Testis (tissue), 2 donors: ENCODE measurements at regions not wholly inside any gene's neighbourhood (a gene's known extent, or its start where the extent isn't known, plus 50 kb on each side); places are given as distances from the start of the nearest gene placed in this dataset.

Experiments used
- DNase-seq: peaks from one replicate; pipeline ENCODE4 v3.0.0-alpha.2; 2019
- H3K27ac ChIP-seq, 2 donors: fragments of 200-600 bp; sonication (generic); one replicate each; pipeline ENCODE4 v1.5.1; 2019
- H3K27me3 ChIP-seq: fragments of 200-600 bp; sonication (generic); one replicate; pipeline ENCODE4 v1.5.1; 2019
- H3K36me3 ChIP-seq: fragments of 200-600 bp; sonication (generic); one replicate; pipeline ENCODE4 v1.5.1; 2017; ENCODE audit warnings: low read depth; ENCODE audit errors: missing control alignments
- H3K4me1 ChIP-seq: fragments of 200-600 bp; sonication (generic); one replicate; pipeline ENCODE4 v1.5.1; 2019
- H3K4me3 ChIP-seq, 2 donors: fragments of 200-600 bp; sonication (generic); one replicate each; pipeline ENCODE4 v1.5.1; 2017 to 2019
- H3K9me3 ChIP-seq: fragments of 200-600 bp; sonication (generic); one replicate; pipeline ENCODE4 v1.5.1; 2017
- POLR2A ChIP-seq: fragments of 450-650 bp; IDR thresholded peaks from one replicate; pipeline ENCODE4 v1.6.1; 2017; ENCODE audit warnings: antibody characterized with exemption, mild to moderate bottlenecking, moderate library complexity
- WGBS, 2 donors: methylation state at CpG; one replicate each; pipeline ENCODE4 v1.1.5; 2018; 5-methylcytosine and 5-hydroxymethylcytosine counted together
- intact Hi-C: fragments of 100-400 bp; cut with DNase I; formaldehyde crosslinking; loops from one replicate; pipeline ENCODE4 v1.15.1; 2023; ENCODE audit warnings: low total_unique reads
- TF ChIP-seq, protein P1 (sequence below), 3 experiments: fragments of 450-650 bp in 2 of 3; fragments of 200-600 bp in 1 of 3; sonication (generic) in 1 of 3; IDR thresholded peaks; one replicate each; pipeline ENCODE4 v1.5.1; 2016 to 2019; ENCODE audit warnings: antibody characterized with exemption in 3 of 3, mild to moderate bottlenecking in 2 of 3, moderate library complexity in 1 of 3

GRCh38 chr10:53682458-53682857 lies 909.9 kb upstream of the MBL2 start:
- WGBS, 2 donors: 66 to 84% methylated on average over 7 of the region's 7 CpGs
- intact Hi-C loops: no loop called here
- no peak for DNase-seq

GRCh38 chr10:53679666-53680065 lies 907.1 kb upstream of the MBL2 start:
- Histone ChIP-seq H3K27ac (no peak overlapping the region), H3K4me3 (no peak overlapping the region), H3K4me1 (no peaks in the 10 kb centered on the region), H3K27me3 (no peaks in the 10 kb centered on the region), H3K9me3 (no peaks in the 10 kb centered on the region), H3K36me3 (no peaks in the 10 kb centered on the region)
- no peak for TF ChIP-seq POLR2A
- TF ChIP-seq, protein P1, sequence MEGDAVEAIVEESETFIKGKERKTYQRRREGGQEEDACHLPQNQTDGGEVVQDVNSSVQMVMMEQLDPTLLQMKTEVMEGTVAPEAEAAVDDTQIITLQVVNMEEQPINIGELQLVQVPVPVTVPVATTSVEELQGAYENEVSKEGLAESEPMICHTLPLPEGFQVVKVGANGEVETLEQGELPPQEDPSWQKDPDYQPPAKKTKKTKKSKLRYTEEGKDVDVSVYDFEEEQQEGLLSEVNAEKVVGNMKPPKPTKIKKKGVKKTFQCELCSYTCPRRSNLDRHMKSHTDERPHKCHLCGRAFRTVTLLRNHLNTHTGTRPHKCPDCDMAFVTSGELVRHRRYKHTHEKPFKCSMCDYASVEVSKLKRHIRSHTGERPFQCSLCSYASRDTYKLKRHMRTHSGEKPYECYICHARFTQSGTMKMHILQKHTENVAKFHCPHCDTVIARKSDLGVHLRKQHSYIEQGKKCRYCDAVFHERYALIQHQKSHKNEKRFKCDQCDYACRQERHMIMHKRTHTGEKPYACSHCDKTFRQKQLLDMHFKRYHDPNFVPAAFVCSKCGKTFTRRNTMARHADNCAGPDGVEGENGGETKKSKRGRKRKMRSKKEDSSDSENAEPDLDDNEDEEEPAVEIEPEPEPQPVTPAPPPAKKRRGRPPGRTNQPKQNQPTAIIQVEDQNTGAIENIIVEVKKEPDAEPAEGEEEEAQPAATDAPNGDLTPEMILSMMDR (IDR thresholded peaks at IDR 0.05): no peak
- 34 to 59% methylated on average over 2 of the region's 2 CpGs for WGBS, 2 donors
- DNase-seq: no peak
- intact Hi-C loops: no loop called here

More at GRCh38 chr10:53682458-53682857, 909.9 kb upstream of the MBL2 start:
- Histone ChIP-seq H3K4me3 (no peak overlapping the region), H3K27ac (no peak overlapping the region), H3K4me1 (no peaks in the 10 kb centered on the region), H3K36me3 (no peaks in the 10 kb centered on the region), H3K27me3 (no peaks in the 10 kb centered on the region), H3K9me3 (no peaks in the 10 kb centered on the region)
- TF ChIP-seq POLR2A: no peak
- TF ChIP-seq, protein P1 (IDR thresholded peaks at IDR 0.05): no peak

DNA sequence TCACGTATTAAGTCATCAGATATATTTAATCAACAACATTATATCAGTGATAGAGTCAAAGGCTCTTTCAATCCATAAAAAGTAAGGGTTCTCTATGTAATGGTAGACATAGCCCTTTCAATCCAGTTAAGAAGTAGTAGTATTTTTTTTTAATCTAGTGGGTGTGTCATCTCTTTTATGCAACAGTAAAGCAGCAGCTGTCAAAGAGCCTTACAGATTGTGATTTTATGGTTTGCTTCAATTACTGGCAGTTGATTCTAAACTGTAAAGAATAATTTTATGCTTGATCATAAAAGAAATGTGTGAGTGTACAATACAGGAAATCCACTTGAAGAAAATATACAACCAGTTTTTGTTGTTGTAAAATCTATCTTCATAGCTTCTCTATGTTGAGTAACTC lies 902.6 kb upstream of the MBL2 start:
- no peaks in the 10 kb centered on the region for H3K27me3 ChIP-seq
- H3K27ac ChIP-seq: no peak overlapping the region
- no peaks in the 10 kb centered on the region for H3K36me3 ChIP-seq
- intact Hi-C loops: no loop called here
- no peak for DNase-seq
- H3K9me3 ChIP-seq: no peaks in the 10 kb centered on the region
- WGBS, 2 donors: 44 to 93% methylated on average over 1 of the region's 1 CpG
- no peak overlapping the region for H3K4me3 ChIP-seq
- TF ChIP-seq, protein P1 (IDR thresholded peaks at IDR 0.05): no peak
- no peak for TF ChIP-seq POLR2A
- H3K4me1 ChIP-seq: no peaks in the 10 kb centered on the region

DNA sequence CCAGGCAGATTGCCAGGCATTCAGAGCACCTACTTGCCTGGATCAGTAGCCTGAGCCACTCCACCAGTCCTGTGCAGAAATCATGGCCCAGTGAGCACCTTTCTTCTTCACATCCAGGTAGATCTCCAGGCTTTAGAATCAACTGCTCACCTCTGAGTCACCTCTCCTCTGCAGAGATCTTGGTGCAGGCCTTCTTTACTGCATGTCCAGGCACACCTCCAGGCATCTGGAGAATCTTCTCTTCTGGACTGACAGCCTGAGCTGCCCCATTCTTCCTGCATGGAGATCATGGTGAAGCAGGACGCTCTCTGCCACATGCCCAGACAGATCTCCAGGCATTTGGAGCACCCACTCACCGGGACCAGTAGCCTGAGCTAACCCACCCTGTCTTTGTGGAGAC lies 894.5 kb upstream of the MBL2 start:
- DNase-seq: no peak
- 90 to 100% methylated on average over 2 of the region's 2 CpGs for WGBS, 2 donors
- H3K36me3 ChIP-seq: no peaks in the 10 kb centered on the region
- TF ChIP-seq, protein P1 (IDR thresholded peaks at IDR 0.05): no peak
- TF ChIP-seq POLR2A: no peak
- H3K27me3 ChIP-seq: no peaks in the 10 kb centered on the region
- H3K27ac ChIP-seq: no peak overlapping the region
- intact Hi-C loops: no loop called here
- no peaks in the 10 kb centered on the region for H3K4me1 ChIP-seq
- no peak overlapping the region for H3K4me3 ChIP-seq
- H3K9me3 ChIP-seq: no peaks in the 10 kb centered on the region

- Histone ChIP-seq H3K9me3 (no peaks in the 10 kb centered on the region), H3K27me3 (no peaks in the 10 kb centered on the region)
- DNase-seq: no peak
Measured at GRCh38 chr10:53664282-53665019, 891.9 kb upstream of the MBL2 start.

More at GRCh38 chr10:53664282-53665019, 891.9 kb upstream of the MBL2 start:
- no peaks in the 10 kb centered on the region for H3K4me1 ChIP-seq
- H3K36me3 ChIP-seq: no peaks in the 10 kb centered on the region
- intact Hi-C loops: no loop called here
- TF ChIP-seq, protein P1 (IDR thresholded peaks at IDR 0.05): no peak
- TF ChIP-seq POLR2A: no peak
- no peak overlapping the region for H3K27ac ChIP-seq
- no peak overlapping the region for H3K4me3 ChIP-seq
- WGBS, 2 donors: 45 to 50% methylated on average over 5 of the region's 5 CpGs
